NB4 (cell line): ENCODE measurements at regions not wholly inside any gene's neighbourhood (a gene's known extent, or its start where the extent isn't known, plus 50 kb on each side); places are given as distances from the start of the nearest gene placed in this dataset.

Source experiments
- DNase-seq: peaks from one replicate; pipeline ENCODE4 v3.0.0; 2010; ENCODE audit warnings: low read depth
- H3K4me3 ChIP-seq: one replicate; pipeline ENCODE4 v1.5.1; 2011; ENCODE audit warnings: mild to moderate bottlenecking, low read depth, low read length, moderate library complexity
- CTCF ChIP-seq: IDR thresholded peaks from one replicate; pipeline ENCODE4 v1.5.1; 2012; ENCODE audit warnings: low read depth, low read length
- MYC ChIP-seq: IDR thresholded peaks from 2 replicates; pipeline ENCODE4 v1.6.1; 2011; ENCODE audit warnings: low read depth, low read length
- POLR2A ChIP-seq: IDR thresholded peaks from 2 replicates; pipeline ENCODE4 v1.6.1; 2011; ENCODE audit warnings: mild to moderate bottlenecking; ENCODE audit not compliant: insufficient read length; ENCODE audit errors: extremely low read depth
- TF ChIP-seq, protein P1 (sequence below): IDR thresholded peaks from 2 replicates; pipeline ENCODE4 v1.6.1; 2011; ENCODE audit warnings: low read depth, low read length

GRCh38 chr1:219676012-219676765 is 63.3 kb upstream of the ZC3H11B start:
- DNase-seq, result no peak
- no peak overlapping the region for H3K4me3 ChIP-seq
- TF ChIP-seq POLR2A, result no peak
- no peak for TF ChIP-seq CTCF
- TF ChIP-seq, protein P1, sequence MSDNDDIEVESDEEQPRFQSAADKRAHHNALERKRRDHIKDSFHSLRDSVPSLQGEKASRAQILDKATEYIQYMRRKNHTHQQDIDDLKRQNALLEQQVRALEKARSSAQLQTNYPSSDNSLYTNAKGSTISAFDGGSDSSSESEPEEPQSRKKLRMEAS, result no peak
- TF ChIP-seq MYC, result no peak

DNA sequence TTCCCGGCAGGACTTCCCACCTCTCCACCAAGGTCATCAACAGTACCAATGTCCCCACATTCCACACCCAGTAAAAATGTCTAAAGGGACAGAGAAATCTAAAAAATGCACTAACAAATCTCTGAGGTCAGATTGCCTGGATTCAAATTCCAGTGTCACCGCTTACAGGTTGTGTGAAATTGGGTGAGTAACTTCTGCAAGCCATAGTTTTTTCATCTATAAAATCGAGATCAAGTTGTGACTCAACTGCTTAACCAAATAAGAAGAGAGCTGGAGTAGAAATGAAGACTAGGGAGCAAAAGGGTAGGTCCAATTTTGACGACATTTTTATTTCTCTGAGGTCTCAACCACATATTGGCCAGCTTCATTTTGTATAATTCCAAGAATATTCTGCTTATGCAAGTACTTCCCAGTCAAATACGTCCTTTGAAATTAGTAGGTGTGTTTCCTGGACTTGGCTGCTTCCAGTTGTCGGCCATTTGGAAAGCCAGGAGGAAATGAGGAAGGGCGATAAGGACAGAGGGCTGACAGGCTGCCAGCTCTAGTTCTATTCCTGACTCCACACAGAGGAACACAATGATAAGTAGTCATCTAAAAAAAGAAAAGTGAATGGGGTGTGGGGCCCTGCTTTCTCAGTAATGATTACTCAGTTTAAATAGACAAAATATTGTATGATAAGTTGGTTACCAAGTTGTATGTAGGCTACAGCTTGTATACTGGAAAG is 57.7 kb upstream of the ZC3H11B start:
- DNase-seq, result no peak
- H3K4me3 ChIP-seq, result no peak overlapping the region
- no peak for TF ChIP-seq MYC
- TF ChIP-seq POLR2A, result no peak
- TF ChIP-seq CTCF, result no peak
- TF ChIP-seq, protein P1, result no peak

DNA sequence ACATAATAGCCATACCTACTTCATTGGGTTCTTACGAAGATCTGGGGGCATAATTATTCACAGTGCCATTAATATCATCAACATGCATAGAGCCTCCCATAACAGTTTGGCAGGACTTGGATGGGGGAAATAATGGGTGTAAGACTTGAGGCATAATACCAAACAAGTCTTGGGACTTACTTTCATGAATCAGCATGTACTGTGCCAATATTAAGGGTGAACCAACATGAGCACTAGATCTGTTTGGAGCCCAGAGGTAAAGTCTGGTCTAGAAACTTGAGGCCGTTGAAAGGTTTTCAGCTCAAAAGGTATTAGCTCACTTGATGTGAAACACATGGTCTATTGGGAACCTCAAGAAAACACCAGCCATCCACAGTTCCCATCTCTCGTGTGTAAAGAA is 56.7 kb upstream of the ZC3H11B start:
- no peak overlapping the region for H3K4me3 ChIP-seq
- no peak for DNase-seq

DNA sequence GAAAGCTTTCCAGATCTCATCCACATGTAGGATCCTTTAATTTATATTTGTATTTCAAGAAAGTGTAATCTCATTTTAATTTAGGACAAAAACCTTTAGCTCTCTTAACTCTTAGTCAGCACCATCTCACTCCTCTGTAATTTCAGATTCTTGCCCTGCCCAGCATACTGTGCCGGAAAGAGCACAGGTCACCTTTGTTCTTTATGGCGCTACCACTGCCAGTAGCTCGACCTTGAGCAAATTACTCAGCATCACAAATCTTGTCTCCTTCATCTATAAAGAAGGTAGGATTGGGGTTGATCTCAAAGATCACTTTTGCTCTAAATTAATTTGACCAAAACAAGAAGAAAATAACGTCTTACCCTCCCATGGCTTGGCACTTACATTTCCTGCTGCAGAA is 56.1 kb upstream of the ZC3H11B start:
- no peak for DNase-seq
- H3K4me3 ChIP-seq, result no peak overlapping the region
- TF ChIP-seq MYC, result no peak
- no peak for TF ChIP-seq POLR2A
- TF ChIP-seq CTCF, result no peak
- TF ChIP-seq, protein P1, result no peak

More for the DNA sequence above, 56.7 kb upstream of the ZC3H11B start:
- TF ChIP-seq CTCF (no peak), MYC (no peak), POLR2A (no peak)
- TF ChIP-seq, protein P1, result no peak

- H3K4me3 ChIP-seq, result no peak overlapping the region
- no peak for DNase-seq
- TF ChIP-seq, protein P1, result no peak
- TF ChIP-seq CTCF (no peak), POLR2A (no peak), MYC (no peak)
These were observed 55.5 kb upstream of the ZC3H11B start for GRCh38 chr1:219668446-219668845.
